ENCODE measurements at regions not wholly inside any gene's neighbourhood (a gene's known extent, or its start where the extent isn't known, plus 50 kb on each side); places are given as distances from the start of the nearest gene placed in this dataset.

DNA sequence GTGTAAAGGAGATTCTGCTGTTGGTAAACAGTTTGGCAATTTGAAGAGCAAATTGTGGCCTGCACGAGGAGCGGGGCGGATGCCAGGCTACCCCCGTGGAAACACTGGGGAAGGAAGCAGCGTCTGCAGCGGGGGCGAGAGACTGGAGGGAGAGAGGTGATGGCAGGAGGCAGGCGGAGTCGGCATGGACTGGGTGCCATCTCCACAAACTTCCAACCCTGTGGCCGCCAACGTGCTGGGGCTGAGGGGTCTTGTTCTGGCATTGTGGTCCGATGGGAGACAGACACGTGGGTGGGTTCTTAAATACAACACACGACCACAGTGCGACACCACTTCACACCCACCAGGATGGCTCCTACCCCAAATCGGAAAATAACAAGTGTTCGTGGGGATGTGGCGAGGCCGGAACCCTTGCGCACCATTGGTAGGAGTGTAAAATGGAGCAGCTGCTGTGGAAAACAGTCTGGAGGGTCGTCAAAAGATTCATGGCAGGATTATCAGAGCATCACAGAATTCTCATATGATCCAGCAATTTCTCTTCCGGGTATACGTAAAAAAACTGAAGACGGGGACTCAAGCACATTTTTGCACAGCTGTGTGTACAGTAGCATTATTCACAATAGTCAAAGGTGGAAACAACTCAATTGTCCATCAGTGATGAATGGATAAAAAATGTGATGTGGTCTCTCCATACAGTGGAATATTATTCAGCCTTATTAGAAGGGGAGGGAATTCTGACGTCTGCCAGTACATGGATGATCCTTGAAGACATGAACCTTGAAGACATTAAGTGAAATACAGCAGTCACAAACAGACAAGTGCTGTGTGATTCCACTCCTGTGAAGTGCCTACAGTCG lies 82.4 kb upstream of the HPCAL1 start:
- DNase-seq (ENCODE audit: low spot score) (no peak), ATAC-seq (no peak)
- Histone ChIP-seq H3K27ac (ENCODE audit: low read depth) (no peak overlapping the region), H3F3A (replicated peaks; ENCODE audit: low read depth) (no peaks in the 10 kb centered on the region), H4K20me1 (replicated peaks; ENCODE audit: insufficient read depth) (no peaks in the 10 kb centered on the region), H3K9me2 (ENCODE audit: insufficient read depth) (no peaks in the 10 kb centered on the region), H3K27me3 (ENCODE audit: insufficient read depth) (no peaks in the 10 kb centered on the region), H2AFZ (no peak overlapping the region), H3K4me2 (no peak overlapping the region), H3K4me3 (no peak overlapping the region), H3K4me1 (ENCODE audit: insufficient read depth) (no peaks in the 10 kb centered on the region), H3K79me2 (replicated peaks; ENCODE audit: insufficient read depth) (no peaks in the 10 kb centered on the region), H3K36me3 (ENCODE audit: insufficient read depth) (no peaks in the 10 kb centered on the region)
- Mint-ChIP-seq H3K4me1 (peaks cover 8% of the 10 kb centered on the region), H3K36me3 (ENCODE audit: low read depth) (no peaks in the 10 kb centered on the region), H3K27ac (no peak overlapping the region), H3K9me3 (no peaks in the 10 kb centered on the region), H3K4me3 (no peak overlapping the region), H3K27me3 (ENCODE audit: insufficient read depth, low read depth, poor library complexity) (peaks cover 10% of the 10 kb centered on the region)
- TF ChIP-seq POLR2AphosphoS5 (IDR thresholded peaks at IDR 0.05; ENCODE audit: low read depth) (no peak), CREB1 (CRISPR knock-in tag; IDR thresholded peaks at IDR 0.05; ENCODE audit: low read depth) (no peak), EZH2phosphoT487 (IDR thresholded peaks at IDR 0.05; ENCODE audit: unreplicated experiment) (no peak), NANOG (IDR thresholded peaks at IDR 0.05; ENCODE audit: borderline replicate concordance) (no peak), EZH2 (IDR thresholded peaks at IDR 0.05; ENCODE audit: low read depth, unreplicated experiment) (no peak), JUNB (IDR thresholded peaks at IDR 0.05; ENCODE audit: unreplicated experiment) (no peak), ZNF331 (CRISPR knock-in tag; IDR thresholded peaks at IDR 0.05; ENCODE audit: low read depth) (no peak), STAT1 (IDR thresholded peaks at IDR 0.05; ENCODE audit: unreplicated experiment) (no peak)
- TF ChIP-seq, protein P1, sequence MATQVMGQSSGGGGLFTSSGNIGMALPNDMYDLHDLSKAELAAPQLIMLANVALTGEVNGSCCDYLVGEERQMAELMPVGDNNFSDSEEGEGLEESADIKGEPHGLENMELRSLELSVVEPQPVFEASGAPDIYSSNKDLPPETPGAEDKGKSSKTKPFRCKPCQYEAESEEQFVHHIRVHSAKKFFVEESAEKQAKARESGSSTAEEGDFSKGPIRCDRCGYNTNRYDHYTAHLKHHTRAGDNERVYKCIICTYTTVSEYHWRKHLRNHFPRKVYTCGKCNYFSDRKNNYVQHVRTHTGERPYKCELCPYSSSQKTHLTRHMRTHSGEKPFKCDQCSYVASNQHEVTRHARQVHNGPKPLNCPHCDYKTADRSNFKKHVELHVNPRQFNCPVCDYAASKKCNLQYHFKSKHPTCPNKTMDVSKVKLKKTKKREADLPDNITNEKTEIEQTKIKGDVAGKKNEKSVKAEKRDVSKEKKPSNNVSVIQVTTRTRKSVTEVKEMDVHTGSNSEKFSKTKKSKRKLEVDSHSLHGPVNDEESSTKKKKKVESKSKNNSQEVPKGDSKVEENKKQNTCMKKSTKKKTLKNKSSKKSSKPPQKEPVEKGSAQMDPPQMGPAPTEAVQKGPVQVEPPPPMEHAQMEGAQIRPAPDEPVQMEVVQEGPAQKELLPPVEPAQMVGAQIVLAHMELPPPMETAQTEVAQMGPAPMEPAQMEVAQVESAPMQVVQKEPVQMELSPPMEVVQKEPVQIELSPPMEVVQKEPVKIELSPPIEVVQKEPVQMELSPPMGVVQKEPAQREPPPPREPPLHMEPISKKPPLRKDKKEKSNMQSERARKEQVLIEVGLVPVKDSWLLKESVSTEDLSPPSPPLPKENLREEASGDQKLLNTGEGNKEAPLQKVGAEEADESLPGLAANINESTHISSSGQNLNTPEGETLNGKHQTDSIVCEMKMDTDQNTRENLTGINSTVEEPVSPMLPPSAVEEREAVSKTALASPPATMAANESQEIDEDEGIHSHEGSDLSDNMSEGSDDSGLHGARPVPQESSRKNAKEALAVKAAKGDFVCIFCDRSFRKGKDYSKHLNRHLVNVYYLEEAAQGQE (IDR thresholded peaks at IDR 0.05; ENCODE audit: unreplicated experiment) = no peak
- TF ChIP-seq, protein P2, sequence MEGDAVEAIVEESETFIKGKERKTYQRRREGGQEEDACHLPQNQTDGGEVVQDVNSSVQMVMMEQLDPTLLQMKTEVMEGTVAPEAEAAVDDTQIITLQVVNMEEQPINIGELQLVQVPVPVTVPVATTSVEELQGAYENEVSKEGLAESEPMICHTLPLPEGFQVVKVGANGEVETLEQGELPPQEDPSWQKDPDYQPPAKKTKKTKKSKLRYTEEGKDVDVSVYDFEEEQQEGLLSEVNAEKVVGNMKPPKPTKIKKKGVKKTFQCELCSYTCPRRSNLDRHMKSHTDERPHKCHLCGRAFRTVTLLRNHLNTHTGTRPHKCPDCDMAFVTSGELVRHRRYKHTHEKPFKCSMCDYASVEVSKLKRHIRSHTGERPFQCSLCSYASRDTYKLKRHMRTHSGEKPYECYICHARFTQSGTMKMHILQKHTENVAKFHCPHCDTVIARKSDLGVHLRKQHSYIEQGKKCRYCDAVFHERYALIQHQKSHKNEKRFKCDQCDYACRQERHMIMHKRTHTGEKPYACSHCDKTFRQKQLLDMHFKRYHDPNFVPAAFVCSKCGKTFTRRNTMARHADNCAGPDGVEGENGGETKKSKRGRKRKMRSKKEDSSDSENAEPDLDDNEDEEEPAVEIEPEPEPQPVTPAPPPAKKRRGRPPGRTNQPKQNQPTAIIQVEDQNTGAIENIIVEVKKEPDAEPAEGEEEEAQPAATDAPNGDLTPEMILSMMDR (conservative IDR thresholded peaks at IDR 0.05; ENCODE audit: low read depth in 2 of 2) = no peak
- TF ChIP-seq, protein P3, sequence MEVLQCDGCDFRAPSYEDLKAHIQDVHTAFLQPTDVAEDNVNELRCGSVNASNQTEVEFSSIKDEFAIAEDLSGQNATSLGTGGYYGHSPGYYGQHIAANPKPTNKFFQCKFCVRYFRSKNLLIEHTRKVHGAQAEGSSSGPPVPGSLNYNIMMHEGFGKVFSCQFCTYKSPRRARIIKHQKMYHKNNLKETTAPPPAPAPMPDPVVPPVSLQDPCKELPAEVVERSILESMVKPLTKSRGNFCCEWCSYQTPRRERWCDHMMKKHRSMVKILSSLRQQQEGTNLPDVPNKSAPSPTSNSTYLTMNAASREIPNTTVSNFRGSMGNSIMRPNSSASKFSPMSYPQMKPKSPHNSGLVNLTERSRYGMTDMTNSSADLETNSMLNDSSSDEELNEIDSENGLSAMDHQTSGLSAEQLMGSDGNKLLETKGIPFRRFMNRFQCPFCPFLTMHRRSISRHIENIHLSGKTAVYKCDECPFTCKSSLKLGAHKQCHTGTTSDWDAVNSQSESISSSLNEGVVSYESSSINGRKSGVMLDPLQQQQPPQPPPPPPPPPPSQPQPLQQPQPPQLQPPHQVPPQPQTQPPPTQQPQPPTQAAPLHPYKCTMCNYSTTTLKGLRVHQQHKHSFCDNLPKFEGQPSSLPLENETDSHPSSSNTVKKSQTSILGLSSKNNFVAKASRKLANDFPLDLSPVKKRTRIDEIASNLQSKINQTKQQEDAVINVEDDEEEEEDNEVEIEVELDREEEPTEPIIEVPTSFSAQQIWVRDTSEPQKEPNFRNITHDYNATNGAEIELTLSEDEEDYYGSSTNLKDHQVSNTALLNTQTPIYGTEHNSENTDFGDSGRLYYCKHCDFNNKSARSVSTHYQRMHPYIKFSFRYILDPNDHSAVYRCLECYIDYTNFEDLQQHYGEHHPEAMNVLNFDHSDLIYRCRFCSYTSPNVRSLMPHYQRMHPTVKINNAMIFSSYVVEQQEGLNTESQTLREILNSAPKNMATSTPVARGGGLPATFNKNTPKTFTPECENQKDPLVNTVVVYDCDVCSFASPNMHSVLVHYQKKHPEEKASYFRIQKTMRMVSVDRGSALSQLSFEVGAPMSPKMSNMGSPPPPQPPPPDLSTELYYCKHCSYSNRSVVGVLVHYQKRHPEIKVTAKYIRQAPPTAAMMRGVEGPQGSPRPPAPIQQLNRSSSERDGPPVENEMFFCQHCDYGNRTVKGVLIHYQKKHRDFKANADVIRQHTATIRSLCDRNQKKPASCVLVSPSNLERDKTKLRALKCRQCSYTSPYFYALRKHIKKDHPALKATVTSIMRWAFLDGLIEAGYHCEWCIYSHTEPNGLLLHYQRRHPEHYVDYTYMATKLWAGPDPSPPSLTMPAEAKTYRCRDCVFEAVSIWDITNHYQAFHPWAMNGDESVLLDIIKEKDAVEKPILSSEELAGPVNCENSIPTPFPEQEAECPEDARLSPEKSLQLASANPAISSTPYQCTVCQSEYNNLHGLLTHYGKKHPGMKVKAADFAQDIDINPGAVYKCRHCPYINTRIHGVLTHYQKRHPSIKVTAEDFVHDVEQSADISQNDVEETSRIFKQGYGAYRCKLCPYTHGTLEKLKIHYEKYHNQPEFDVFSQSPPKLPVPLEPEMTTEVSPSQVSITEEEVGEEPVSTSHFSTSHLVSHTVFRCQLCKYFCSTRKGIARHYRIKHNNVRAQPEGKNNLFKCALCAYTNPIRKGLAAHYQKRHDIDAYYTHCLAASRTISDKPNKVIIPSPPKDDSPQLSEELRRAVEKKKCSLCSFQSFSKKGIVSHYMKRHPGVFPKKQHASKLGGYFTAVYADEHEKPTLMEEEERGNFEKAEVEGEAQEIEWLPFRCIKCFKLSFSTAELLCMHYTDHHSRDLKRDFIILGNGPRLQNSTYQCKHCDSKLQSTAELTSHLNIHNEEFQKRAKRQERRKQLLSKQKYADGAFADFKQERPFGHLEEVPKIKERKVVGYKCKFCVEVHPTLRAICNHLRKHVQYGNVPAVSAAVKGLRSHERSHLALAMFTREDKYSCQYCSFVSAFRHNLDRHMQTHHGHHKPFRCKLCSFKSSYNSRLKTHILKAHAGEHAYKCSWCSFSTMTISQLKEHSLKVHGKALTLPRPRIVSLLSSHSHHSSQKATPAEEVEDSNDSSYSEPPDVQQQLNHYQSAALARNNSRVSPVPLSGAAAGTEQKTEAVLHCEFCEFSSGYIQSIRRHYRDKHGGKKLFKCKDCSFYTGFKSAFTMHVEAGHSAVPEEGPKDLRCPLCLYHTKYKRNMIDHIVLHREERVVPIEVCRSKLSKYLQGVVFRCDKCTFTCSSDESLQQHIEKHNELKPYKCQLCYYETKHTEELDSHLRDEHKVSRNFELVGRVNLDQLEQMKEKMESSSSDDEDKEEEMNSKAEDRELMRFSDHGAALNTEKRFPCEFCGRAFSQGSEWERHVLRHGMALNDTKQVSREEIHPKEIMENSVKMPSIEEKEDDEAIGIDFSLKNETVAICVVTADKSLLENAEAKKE (CRISPR knock-in tag; IDR thresholded peaks at IDR 0.05) = no peak
- TF ChIP-seq, protein P4, sequence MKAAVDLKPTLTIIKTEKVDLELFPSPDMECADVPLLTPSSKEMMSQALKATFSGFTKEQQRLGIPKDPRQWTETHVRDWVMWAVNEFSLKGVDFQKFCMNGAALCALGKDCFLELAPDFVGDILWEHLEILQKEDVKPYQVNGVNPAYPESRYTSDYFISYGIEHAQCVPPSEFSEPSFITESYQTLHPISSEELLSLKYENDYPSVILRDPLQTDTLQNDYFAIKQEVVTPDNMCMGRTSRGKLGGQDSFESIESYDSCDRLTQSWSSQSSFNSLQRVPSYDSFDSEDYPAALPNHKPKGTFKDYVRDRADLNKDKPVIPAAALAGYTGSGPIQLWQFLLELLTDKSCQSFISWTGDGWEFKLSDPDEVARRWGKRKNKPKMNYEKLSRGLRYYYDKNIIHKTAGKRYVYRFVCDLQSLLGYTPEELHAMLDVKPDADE (IDR thresholded peaks at IDR 0.05) = no peak
